AG04450 (cell line): ENCODE measurements at regions not wholly inside any gene's neighbourhood (a gene's known extent, or its start where the extent isn't known, plus 50 kb on each side); places are given as distances from the start of the nearest gene placed in this dataset.

Experiments used
- CTCF ChIA-PET: fragments of 300-600, 350-600 bp; formaldehyde crosslinking; extraction: SDS; loops from one replicate; lab custom pipeline; 2022; ENCODE audit warnings: antibody characterized with exemption, inconsistent platforms; lab: Charles Lee
- POLR2A ChIA-PET: fragments of 350-600 bp; formaldehyde crosslinking; extraction: SDS; loops from one replicate; lab custom pipeline; 2021; ENCODE audit warnings: antibody characterized with exemption, inconsistent platforms; lab: Yijun Ruan, JAX
- DNase-seq: peaks from one replicate; pipeline ENCODE4 v3.0.0-alpha.2; 2011; ENCODE audit warnings: low read depth, low spot score
- H3K27ac ChIP-seq: one replicate; pipeline ENCODE4 v1.5.1; 2012; ENCODE audit warnings: low read depth, low read length, control low read depth
- H3K27me3 ChIP-seq: one replicate; pipeline ENCODE4 v1.6.0; 2012; ENCODE audit warnings: low read length; ENCODE audit not compliant: control insufficient read depth, insufficient read depth
- H3K4me3 ChIP-seq: 2 replicates; pipeline ENCODE4 v1.5.1; 2011; ENCODE audit warnings: mild to moderate bottlenecking, low read depth, low read length, control low read depth
- H3K9me3 ChIP-seq: 2 replicates; pipeline ENCODE4 v1.5.1; 2012; ENCODE audit warnings: low read length; ENCODE audit not compliant: control insufficient read depth, insufficient read depth
- TF ChIP-seq, protein P1 (sequence below): IDR thresholded peaks from 2 replicates; pipeline ENCODE4 v1.5.1; 2011; ENCODE audit warnings: low read depth, low read length, control low read depth, inconsistent platforms

DNA sequence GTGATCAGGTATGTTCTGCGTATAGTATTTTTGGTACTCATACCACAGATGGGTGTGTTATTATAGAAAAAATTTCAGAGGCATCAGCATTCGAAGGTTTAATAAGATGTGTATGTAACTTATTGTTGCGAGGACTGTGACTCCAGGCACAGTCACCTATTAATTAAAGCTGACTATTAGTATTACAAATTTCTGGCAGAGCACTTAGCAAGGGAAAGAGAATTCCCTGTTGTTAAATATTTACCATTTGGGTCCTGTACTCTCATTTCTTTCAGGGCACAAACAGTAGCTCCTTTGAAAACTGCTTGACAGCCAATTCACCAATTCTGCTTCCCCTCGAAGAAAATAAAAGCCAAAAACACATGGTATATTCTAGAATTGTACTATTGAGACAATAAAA, 653.8 kb downstream of the ELAVL2 start:
- no peaks in the 10 kb centered on the region for H3K9me3 ChIP-seq
- TF ChIP-seq, protein P1, sequence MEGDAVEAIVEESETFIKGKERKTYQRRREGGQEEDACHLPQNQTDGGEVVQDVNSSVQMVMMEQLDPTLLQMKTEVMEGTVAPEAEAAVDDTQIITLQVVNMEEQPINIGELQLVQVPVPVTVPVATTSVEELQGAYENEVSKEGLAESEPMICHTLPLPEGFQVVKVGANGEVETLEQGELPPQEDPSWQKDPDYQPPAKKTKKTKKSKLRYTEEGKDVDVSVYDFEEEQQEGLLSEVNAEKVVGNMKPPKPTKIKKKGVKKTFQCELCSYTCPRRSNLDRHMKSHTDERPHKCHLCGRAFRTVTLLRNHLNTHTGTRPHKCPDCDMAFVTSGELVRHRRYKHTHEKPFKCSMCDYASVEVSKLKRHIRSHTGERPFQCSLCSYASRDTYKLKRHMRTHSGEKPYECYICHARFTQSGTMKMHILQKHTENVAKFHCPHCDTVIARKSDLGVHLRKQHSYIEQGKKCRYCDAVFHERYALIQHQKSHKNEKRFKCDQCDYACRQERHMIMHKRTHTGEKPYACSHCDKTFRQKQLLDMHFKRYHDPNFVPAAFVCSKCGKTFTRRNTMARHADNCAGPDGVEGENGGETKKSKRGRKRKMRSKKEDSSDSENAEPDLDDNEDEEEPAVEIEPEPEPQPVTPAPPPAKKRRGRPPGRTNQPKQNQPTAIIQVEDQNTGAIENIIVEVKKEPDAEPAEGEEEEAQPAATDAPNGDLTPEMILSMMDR = no peak
- DNase-seq = no peak
- no peaks in the 10 kb centered on the region for H3K27me3 ChIP-seq
- ChIA-PET CTCF (no interaction called here), POLR2A (no interaction called here)
- no peak overlapping the region for H3K4me3 ChIP-seq
- H3K27ac ChIP-seq = no peak overlapping the region

DNA sequence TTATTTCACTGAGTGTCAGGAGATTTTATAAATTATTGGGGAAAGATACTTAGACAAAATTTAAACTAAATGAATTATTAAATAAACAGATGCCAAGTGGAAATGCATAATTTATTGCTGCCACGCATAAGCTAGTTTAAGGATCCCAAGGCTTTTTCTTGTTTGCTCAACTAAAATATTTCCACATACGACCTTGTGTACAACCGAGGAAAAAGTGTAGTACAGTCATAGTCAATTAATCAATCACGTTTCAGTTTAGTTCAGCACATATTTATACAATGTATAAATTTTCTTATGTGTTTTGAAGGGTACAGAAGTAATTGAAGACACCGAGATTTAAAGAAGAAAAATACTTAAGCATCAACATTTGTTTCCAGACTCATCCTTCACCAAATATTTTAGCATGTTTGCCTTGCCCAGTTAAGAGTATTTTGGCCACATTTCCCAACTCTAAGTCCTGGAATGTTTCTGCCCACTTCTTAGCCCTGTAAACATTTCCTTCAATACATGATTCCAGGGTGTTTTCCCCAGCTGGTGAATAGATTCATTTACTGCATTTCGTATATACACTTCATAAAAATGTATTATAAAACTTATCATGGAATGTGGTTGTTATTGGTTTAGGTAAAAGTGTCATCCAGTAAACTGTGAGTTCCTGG, 652.9 kb downstream of the ELAVL2 start:
- TF ChIP-seq, protein P1 = no peak
- Histone ChIP-seq H3K27ac (no peak overlapping the region), H3K4me3 (no peak overlapping the region), H3K9me3 (no peaks in the 10 kb centered on the region), H3K27me3 (no peaks in the 10 kb centered on the region)
- ChIA-PET CTCF (no interaction called here), POLR2A (no interaction called here)
- no peak for DNase-seq

- no peak for DNase-seq
- ChIA-PET POLR2A (no interaction called here), CTCF (interaction anchor here (0.6 to 1.2 kb wide), 2 partner anchors 72 to 950 kb away, joined by 3 to 9 read pairs; no protein-coding TSS in a partner anchor)
- H3K27me3 ChIP-seq = no peaks in the 10 kb centered on the region
- H3K27ac ChIP-seq = no peak overlapping the region
- H3K9me3 ChIP-seq = no peaks in the 10 kb centered on the region
- H3K4me3 ChIP-seq = no peak overlapping the region
- TF ChIP-seq, protein P1 = no peak
Measured at GRCh38 chr9:23194281-23194680, 631.8 kb downstream of the ELAVL2 start.

DNA sequence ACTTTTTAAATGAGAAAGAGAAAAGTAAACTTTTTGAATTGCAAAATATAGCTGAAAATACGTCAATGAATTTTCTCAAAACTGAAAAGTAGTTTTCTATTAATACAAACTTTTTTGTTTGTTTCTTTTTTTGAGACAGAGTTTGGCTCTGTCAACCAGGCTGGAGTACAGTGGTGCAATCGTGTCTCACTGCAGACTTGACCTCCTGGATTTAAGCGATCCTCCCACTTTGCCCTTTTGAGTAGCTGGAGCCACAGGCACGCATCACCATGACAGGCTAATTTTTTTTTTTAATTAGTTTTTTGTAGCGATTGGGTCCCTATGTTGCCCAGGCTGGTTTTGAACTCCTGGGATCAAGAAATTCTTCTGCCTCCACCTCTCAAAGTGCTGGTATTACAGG, 610.4 kb downstream of the ELAVL2 start:
- no peak overlapping the region for H3K4me3 ChIP-seq
- no peak for DNase-seq
- H3K9me3 ChIP-seq = no peaks in the 10 kb centered on the region; the same call in 1 of the 2 replicates
- H3K27ac ChIP-seq = no peak overlapping the region
- H3K27me3 ChIP-seq = no peaks in the 10 kb centered on the region
- TF ChIP-seq, protein P1 = no peak
- ChIA-PET CTCF (interaction anchor here (1.6 kb wide), 1 partner anchor 687 kb away, joined by 3 read pairs; no protein-coding TSS in a partner anchor), POLR2A (no interaction called here)

DNA sequence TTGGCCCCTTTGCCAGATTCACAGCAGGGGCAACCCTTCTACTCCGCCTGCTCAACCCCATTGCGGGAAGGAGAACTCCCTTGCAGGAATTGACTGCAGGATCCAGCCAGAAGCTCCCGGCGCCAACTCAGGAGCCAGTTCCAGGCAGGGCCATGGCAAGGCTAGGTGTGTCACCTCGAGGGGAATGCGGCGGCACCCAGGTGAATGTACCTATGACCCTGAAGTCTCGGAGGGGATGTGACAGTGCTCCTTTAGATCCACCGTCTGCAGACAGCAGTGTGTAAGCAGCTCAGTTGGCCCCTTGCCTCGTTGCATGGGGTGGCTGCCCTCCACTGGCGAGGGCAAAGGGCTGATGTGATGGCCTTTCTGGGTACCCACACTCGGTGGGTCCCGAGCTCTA, 606.6 kb downstream of the ELAVL2 start:
- H3K27me3 ChIP-seq = no peaks in the 10 kb centered on the region
- POLR2A ChIA-PET = no interaction called here

More for the DNA sequence above, 606.6 kb downstream of the ELAVL2 start:
- DNase-seq = no peak
- Histone ChIP-seq H3K4me3 (no peak overlapping the region), H3K27ac (no peak overlapping the region), H3K9me3 (no peaks in the 10 kb centered on the region; the same call in 1 of the 2 replicates)
- CTCF ChIA-PET = no interaction called here
- TF ChIP-seq, protein P1 = no peak
